OCI-LY7 (cell line): ENCODE measurements at regions not wholly inside any gene's neighbourhood (a gene's known extent, or its start where the extent isn't known, plus 50 kb on each side); places are given as distances from the start of the nearest gene placed in this dataset.
"Not testable (repeated sequence)": the region's sequence is repeated elsewhere in the genome, so short reads cannot be mapped to it uniquely, and the experiment has no call there.

Experiments used
- BruUV-seq: library from RNA; stranded (reverse); fragments of 400-500 nt; replicated peaks from 2 replicates; lab custom pipeline; 2021; lab: Mats Ljungman, UMichigan
- CTCF ChIA-PET: fragments of 300-600 bp; sonication (Branson Sonifier 250); formaldehyde crosslinking; loops from one replicate; lab custom pipeline; 2022; ENCODE audit warnings: antibody characterized with exemption; ENCODE audit not compliant: unreplicated experiment; lab: Charles Lee
- POLR2A ChIA-PET: fragments of 300-600 bp; sonication (Branson Sonifier 250); formaldehyde crosslinking; loops from one replicate; lab custom pipeline; 2022; ENCODE audit warnings: antibody characterized with exemption; lab: Charles Lee
- DNase-seq: peaks from one replicate; pipeline ENCODE4 v3.0.0-alpha.2; 2015; ENCODE audit warnings: low spot score
- H2AFZ ChIP-seq: fragments of 200-600 bp; sonication (generic), shearing (Covaris generic); 2 replicates; pipeline ENCODE4 v1.6.1; 2014; ENCODE audit warnings: mild to moderate bottlenecking, antibody characterized with exemption, low read length, moderate library complexity
- H3K27ac ChIP-seq: fragments of 200-600 bp; sonication (generic); 2 replicates; pipeline ENCODE4 v1.5.1; 2014; ENCODE audit warnings: mixed run types, low read depth, mild to moderate bottlenecking, moderate library complexity, low read length, inconsistent platforms; ENCODE audit not compliant: poor library complexity, severe bottlenecking
- H3K36me3 ChIP-seq: fragments of 200-600 bp; sonication (generic); 2 replicates; pipeline ENCODE4 v1.6.1; 2014; ENCODE audit warnings: mild to moderate bottlenecking, antibody characterized with exemption, low read length, moderate library complexity, mixed read lengths; ENCODE audit not compliant: insufficient read depth
- H3K4me1 ChIP-seq: fragments of 200-600 bp; sonication (generic); 2 replicates; pipeline ENCODE4 v1.5.1; 2014; ENCODE audit warnings: mild to moderate bottlenecking, low read length; ENCODE audit not compliant: insufficient read depth, poor library complexity, severe bottlenecking
- H3K4me2 ChIP-seq: fragments of 200-600 bp; sonication (generic); 2 replicates; pipeline ENCODE4 v1.6.1; 2014; ENCODE audit warnings: mild to moderate bottlenecking, low read length
- H3K4me3 ChIP-seq: fragments of 200-600 bp; sonication (generic); 2 replicates; pipeline ENCODE4 v1.5.1; 2014; ENCODE audit warnings: mild to moderate bottlenecking, low read depth, low read length; ENCODE audit not compliant: poor library complexity, severe bottlenecking
- H3K79me2 ChIP-seq: fragments of 200-600 bp; sonication (generic); 2 replicates; pipeline ENCODE4 v1.6.1; 2016; ENCODE audit warnings: low read depth, mild to moderate bottlenecking, low read length, moderate library complexity, mixed read lengths; ENCODE audit not compliant: insufficient read depth
- H3K9me2 ChIP-seq: fragments of 200-600 bp; sonication (generic); 2 replicates; pipeline ENCODE4 v1.6.1; 2016; ENCODE audit warnings: mild to moderate bottlenecking, low read length, mixed read lengths; ENCODE audit not compliant: insufficient read depth
- H3K9me3 ChIP-seq: fragments of 200-600 bp; sonication (generic); 2 replicates; pipeline ENCODE4 v1.6.1; 2014; ENCODE audit warnings: mild to moderate bottlenecking, mixed run types, low read length, mixed read lengths
- H4K20me1 ChIP-seq: fragments of 200-600 bp; sonication (generic); 2 replicates; pipeline ENCODE4 v1.6.1; 2014; ENCODE audit warnings: mild to moderate bottlenecking, antibody characterized with exemption, low read length, moderate library complexity, mixed read lengths; ENCODE audit not compliant: insufficient read depth
- intact Hi-C: fragments of 100-400 bp; cut with micrococcal nuclease; formaldehyde crosslinking; loops from one replicate; pipeline ENCODE4 v1.10.0; 2022; ENCODE audit not compliant: unreplicated experiment

- H3K9me3 ChIP-seq, H3K79me2 ChIP-seq, H3K36me3 ChIP-seq, intact Hi-C loops, H4K20me1 ChIP-seq, CTCF ChIA-PET, H3K4me3 ChIP-seq, DNase-seq, H3K27ac ChIP-seq, H3K9me2 ChIP-seq, POLR2A ChIA-PET, H3K4me2 ChIP-seq, H3K4me1 ChIP-seq, H2AFZ ChIP-seq, BruUV-seq: not testable (repeated sequence)
Measured at GRCh38 chr5:21340233-21340632, 1352.2 kb upstream of the CDH18 start.

- H3K9me3 ChIP-seq, POLR2A ChIA-PET, H3K27ac ChIP-seq, H4K20me1 ChIP-seq, intact Hi-C loops, H3K9me2 ChIP-seq, H3K4me1 ChIP-seq, DNase-seq, H3K4me2 ChIP-seq, CTCF ChIA-PET, H3K79me2 ChIP-seq, H2AFZ ChIP-seq, H3K36me3 ChIP-seq, H3K4me3 ChIP-seq, BruUV-seq: not testable (repeated sequence)
Measured at GRCh38 chr5:21336478-21336877, 1348.5 kb upstream of the CDH18 start.

- intact Hi-C loops, H3K4me2 ChIP-seq, H3K79me2 ChIP-seq, H2AFZ ChIP-seq, H3K4me1 ChIP-seq, POLR2A ChIA-PET, H4K20me1 ChIP-seq, H3K4me3 ChIP-seq, BruUV-seq, H3K9me2 ChIP-seq, H3K9me3 ChIP-seq, H3K36me3 ChIP-seq, CTCF ChIA-PET, DNase-seq, H3K27ac ChIP-seq: not testable (repeated sequence)
Measured at GRCh38 chr5:21315376-21315775, 1327.4 kb upstream of the CDH18 start.

- DNase-seq, H3K9me2 ChIP-seq, H3K4me1 ChIP-seq, intact Hi-C loops, H3K9me3 ChIP-seq, H4K20me1 ChIP-seq, CTCF ChIA-PET, H3K36me3 ChIP-seq, H3K79me2 ChIP-seq, H3K27ac ChIP-seq, H3K4me2 ChIP-seq, H2AFZ ChIP-seq, H3K4me3 ChIP-seq, POLR2A ChIA-PET, BruUV-seq: not testable (repeated sequence)
Measured at GRCh38 chr5:21301205-21301604, 1313.2 kb upstream of the CDH18 start.

- H3K9me2 ChIP-seq, CTCF ChIA-PET, H3K9me3 ChIP-seq, H3K27ac ChIP-seq, H3K36me3 ChIP-seq, H3K4me2 ChIP-seq, H4K20me1 ChIP-seq, H3K4me3 ChIP-seq, intact Hi-C loops, H3K4me1 ChIP-seq, H3K79me2 ChIP-seq, POLR2A ChIA-PET, BruUV-seq, DNase-seq, H2AFZ ChIP-seq: not testable (repeated sequence)
Measured at GRCh38 chr5:21274361-21274760, 1286.4 kb upstream of the CDH18 start.
